Neuron (in vitro differentiated cells): ENCODE measurements at regions not wholly inside any gene's neighbourhood (a gene's known extent, or its start where the extent isn't known, plus 50 kb on each side); places are given as distances from the start of the nearest gene placed in this dataset.

ENCODE experiments used
- H2AFZ ChIP-seq: one replicate; pipeline ENCODE4 v1.6.1; 2013; ENCODE audit warnings: low read depth, mild to moderate bottlenecking, inconsistent platforms, low read length, moderate library complexity
- H3K27me3 ChIP-seq: one replicate; pipeline ENCODE4 v1.6.1; 2013; ENCODE audit warnings: low read length; ENCODE audit not compliant: insufficient read depth
- H3K36me3 ChIP-seq: one replicate; pipeline ENCODE4 v1.6.1; 2013; ENCODE audit warnings: low read length; ENCODE audit not compliant: insufficient read depth
- H3K4me1 ChIP-seq: one replicate; pipeline ENCODE4 v1.6.1; 2013; ENCODE audit warnings: low read length; ENCODE audit not compliant: insufficient read depth
- H3K4me3 ChIP-seq: 2 replicates; pipeline ENCODE4 v1.5.1; 2013; ENCODE audit warnings: mild to moderate bottlenecking, low read length, moderate library complexity
- H3K9me3 ChIP-seq: one replicate; pipeline ENCODE4 v1.6.1; 2013; ENCODE audit warnings: low read length

- Histone ChIP-seq H3K27me3 (peaks cover 2% of the 10 kb centered on the region), H3K4me1 (no peaks in the 10 kb centered on the region), H3K36me3 (no peaks in the 10 kb centered on the region), H2AFZ (no peak overlapping the region), H3K9me3 (no peaks in the 10 kb centered on the region), H3K4me3 (no peak overlapping the region)
Observed at GRCh38 chr1:221414772-221415539, 326.9 kb downstream of the DUSP10 start.

DNA sequence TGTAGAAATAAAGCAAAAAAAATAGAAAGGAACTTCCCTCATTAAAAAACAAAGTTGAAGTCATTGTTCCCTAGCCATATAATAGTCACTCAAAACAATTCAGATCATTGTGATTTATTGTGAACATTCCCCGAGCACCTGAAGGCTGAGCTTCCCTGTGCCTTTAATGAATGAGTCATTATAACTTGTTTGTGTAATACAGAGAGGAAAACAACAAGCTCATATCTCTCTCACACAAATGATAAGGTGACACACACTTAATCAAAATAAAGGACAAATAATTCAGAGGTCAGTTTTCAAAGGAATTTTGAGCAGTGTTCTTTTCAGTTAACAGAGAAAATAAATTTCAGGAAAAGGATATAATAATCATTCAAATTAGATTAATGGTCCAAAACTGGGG, 326.2 kb downstream of the DUSP10 start:
- Histone ChIP-seq H2AFZ (no peak overlapping the region), H3K4me3 (no peak overlapping the region), H3K4me1 (no peaks in the 10 kb centered on the region), H3K9me3 (no peaks in the 10 kb centered on the region), H3K27me3 (peaks cover 2% of the 10 kb centered on the region), H3K36me3 (no peaks in the 10 kb centered on the region)

- no peaks in the 10 kb centered on the region for H3K4me1 ChIP-seq
- H2AFZ ChIP-seq, result no peak overlapping the region
- H3K27me3 ChIP-seq, result peaks cover 2% of the 10 kb centered on the region
- no peak overlapping the region for H3K4me3 ChIP-seq
- no peaks in the 10 kb centered on the region for H3K36me3 ChIP-seq
- H3K9me3 ChIP-seq, result no peaks in the 10 kb centered on the region
Observed at GRCh38 chr1:221416142-221416541, 325.7 kb downstream of the DUSP10 start.

DNA sequence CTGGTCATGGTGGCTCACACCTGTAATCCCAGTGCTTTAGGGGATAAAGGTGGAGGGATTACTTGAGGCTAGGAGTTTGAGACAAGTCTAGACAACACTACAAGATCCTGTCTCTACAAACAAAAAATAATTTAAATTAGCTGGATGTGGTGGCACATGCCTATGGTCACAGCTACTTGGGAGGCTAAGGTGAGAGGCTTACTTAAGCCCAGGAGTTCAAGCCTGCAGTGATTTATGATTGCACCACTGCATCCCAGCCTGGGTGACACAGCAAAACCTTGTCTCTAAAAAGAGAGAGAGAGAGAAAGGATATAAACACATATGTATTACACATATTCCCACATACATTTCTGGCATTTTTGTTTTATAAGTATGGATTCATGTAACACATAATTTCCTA, 325.2 kb downstream of the DUSP10 start:
- Histone ChIP-seq H3K36me3 (no peaks in the 10 kb centered on the region), H3K4me1 (no peaks in the 10 kb centered on the region), H2AFZ (no peak overlapping the region), H3K27me3 (peaks cover 2% of the 10 kb centered on the region), H3K4me3 (no peak overlapping the region), H3K9me3 (no peaks in the 10 kb centered on the region)

- Histone ChIP-seq H3K36me3 (no peaks in the 10 kb centered on the region), H2AFZ (no peak overlapping the region), H3K27me3 (peaks cover 2% of the 10 kb centered on the region), H3K4me1 (no peaks in the 10 kb centered on the region), H3K9me3 (no peaks in the 10 kb centered on the region), H3K4me3 (no peak overlapping the region)
Observed at GRCh38 chr1:221418346-221418745, 323.5 kb downstream of the DUSP10 start.

DNA sequence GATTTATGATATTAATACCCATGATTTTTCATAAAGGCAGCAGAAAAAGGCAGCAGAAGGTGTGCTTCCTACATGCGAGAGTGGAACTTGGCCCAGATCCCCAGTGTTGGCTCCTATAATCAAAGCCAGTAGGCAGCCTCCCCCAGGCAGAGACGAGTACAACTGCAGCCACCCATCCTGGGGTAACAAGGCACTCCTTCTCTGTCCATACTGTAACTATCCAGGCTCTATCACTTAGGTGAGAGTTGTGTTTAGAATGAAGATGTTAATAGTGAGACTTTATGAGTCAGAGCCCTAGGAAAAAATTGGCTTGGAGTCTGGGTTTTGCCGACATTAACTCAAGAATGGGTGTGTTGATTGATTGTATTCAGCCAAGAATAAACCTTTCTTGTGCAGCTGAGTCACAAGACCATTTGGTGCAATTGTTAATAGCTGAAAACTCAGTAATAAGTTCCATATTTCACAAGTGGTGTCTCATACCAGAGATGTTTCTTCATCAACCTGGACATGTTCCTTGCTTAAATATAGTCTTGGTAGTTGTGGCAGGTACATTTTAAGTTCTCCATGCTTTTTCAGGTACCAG, 322.3 kb downstream of the DUSP10 start:
- Histone ChIP-seq H3K27me3 (peaks cover 2% of the 10 kb centered on the region), H3K36me3 (no peaks in the 10 kb centered on the region), H3K9me3 (no peaks in the 10 kb centered on the region), H3K4me3 (no peak overlapping the region), H3K4me1 (no peaks in the 10 kb centered on the region), H2AFZ (no peak overlapping the region)

- H2AFZ ChIP-seq, result no peak overlapping the region
- H3K4me1 ChIP-seq, result no peaks in the 10 kb centered on the region
- H3K36me3 ChIP-seq, result no peaks in the 10 kb centered on the region
- H3K27me3 ChIP-seq, result no peaks in the 10 kb centered on the region
- no peak overlapping the region for H3K4me3 ChIP-seq
- H3K9me3 ChIP-seq, result no peaks in the 10 kb centered on the region
Observed at GRCh38 chr1:221429264-221429663, 312.6 kb downstream of the DUSP10 start.

- Histone ChIP-seq H2AFZ (no peak overlapping the region), H3K9me3 (no peaks in the 10 kb centered on the region), H3K27me3 (no peaks in the 10 kb centered on the region), H3K36me3 (no peaks in the 10 kb centered on the region), H3K4me3 (no peak overlapping the region), H3K4me1 (no peaks in the 10 kb centered on the region)
Observed at GRCh38 chr1:221430152-221430960, 311.5 kb downstream of the DUSP10 start.

DNA sequence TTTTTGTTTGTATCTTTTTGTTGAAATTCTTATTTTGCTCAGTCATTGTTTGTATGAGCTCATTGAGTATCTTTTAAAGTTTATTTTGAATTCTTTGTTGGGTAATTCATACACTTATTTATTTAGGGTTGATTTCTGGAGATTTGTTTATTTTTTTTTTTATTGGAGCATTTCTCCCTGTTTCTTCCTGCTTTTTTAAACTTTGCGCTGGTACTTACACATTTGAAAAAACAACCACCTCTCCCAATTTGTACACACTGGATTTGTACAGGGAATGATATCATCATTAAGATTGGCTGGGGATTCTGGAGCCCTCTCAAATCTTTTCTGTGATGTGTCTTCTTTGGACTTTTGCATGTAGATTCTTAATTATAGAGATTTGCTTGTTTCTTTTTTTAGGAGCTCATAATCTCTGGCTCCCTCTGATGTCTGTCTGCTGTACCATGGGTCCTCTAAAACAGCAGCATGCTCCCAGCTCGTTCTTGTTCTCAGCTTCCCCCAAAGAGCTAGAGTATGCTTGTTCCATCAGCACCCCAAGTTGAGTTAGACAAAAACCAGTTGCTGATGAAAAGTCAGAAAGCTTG, 310.7 kb downstream of the DUSP10 start:
- no peaks in the 10 kb centered on the region for H3K9me3 ChIP-seq
- H3K4me3 ChIP-seq, result no peak overlapping the region
- H3K36me3 ChIP-seq, result no peaks in the 10 kb centered on the region
- no peak overlapping the region for H2AFZ ChIP-seq
- no peaks in the 10 kb centered on the region for H3K27me3 ChIP-seq
- H3K4me1 ChIP-seq, result no peaks in the 10 kb centered on the region

GRCh38 chr1:221431961-221432360, 309.9 kb downstream of the DUSP10 start:
- Histone ChIP-seq H3K4me3 (no peak overlapping the region), H3K27me3 (no peaks in the 10 kb centered on the region), H3K9me3 (no peaks in the 10 kb centered on the region), H3K4me1 (no peaks in the 10 kb centered on the region), H2AFZ (no peak overlapping the region), H3K36me3 (no peaks in the 10 kb centered on the region)

- Histone ChIP-seq H3K4me3 (no peak overlapping the region), H3K27me3 (no peaks in the 10 kb centered on the region), H3K36me3 (no peaks in the 10 kb centered on the region), H3K4me1 (no peaks in the 10 kb centered on the region), H2AFZ (no peak overlapping the region), H3K9me3 (no peaks in the 10 kb centered on the region)
Observed at GRCh38 chr1:221435504-221435904, 306.4 kb downstream of the DUSP10 start.

DNA sequence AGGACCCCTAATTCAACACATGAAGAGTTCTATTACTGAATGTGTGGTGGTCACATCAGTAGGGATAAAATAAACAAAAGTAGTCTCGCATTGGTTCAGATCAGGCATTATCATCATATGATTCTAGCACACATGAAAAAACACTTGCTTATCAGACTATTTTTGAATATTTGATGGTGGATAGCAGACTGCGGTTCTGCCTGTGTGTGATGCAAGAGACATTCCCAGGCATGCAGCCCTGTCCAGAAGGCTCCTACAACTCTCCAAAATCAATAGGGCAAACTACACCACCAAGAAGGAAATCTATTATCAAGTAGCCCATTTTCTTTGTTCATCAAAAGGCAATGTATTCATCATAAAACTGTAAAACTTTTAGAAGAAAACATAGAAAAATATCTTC, 304.7 kb downstream of the DUSP10 start:
- Histone ChIP-seq H3K27me3 (no peaks in the 10 kb centered on the region), H3K4me1 (no peaks in the 10 kb centered on the region), H3K9me3 (no peaks in the 10 kb centered on the region), H3K4me3 (no peak overlapping the region), H3K36me3 (no peaks in the 10 kb centered on the region), H2AFZ (no peak overlapping the region)

GRCh38 chr1:221437926-221438325, 304.0 kb downstream of the DUSP10 start:
- H3K36me3 ChIP-seq, result no peaks in the 10 kb centered on the region

More at GRCh38 chr1:221437926-221438325, 304.0 kb downstream of the DUSP10 start:
- Histone ChIP-seq H2AFZ (no peak overlapping the region), H3K4me3 (no peak overlapping the region), H3K4me1 (no peaks in the 10 kb centered on the region), H3K27me3 (no peaks in the 10 kb centered on the region), H3K9me3 (no peaks in the 10 kb centered on the region)
